Astrocyte of the spinal cord (primary cell): ENCODE measurements at regions not wholly inside any gene's neighbourhood (a gene's known extent, or its start where the extent isn't known, plus 50 kb on each side); places are given as distances from the start of the nearest gene placed in this dataset.

ENCODE experiments used
- DNase-seq: peaks from one replicate; pipeline ENCODE4 v3.0.0; 2011; ENCODE audit warnings: low read depth, low spot score
- H3K4me3 ChIP-seq: 2 replicates; pipeline ENCODE4 v1.5.1; 2011; ENCODE audit warnings: low read depth, mild to moderate bottlenecking, low read length, moderate library complexity
- CTCF ChIP-seq: IDR thresholded peaks from 2 replicates; pipeline ENCODE4 v1.5.1; 2012; ENCODE audit warnings: low read depth, mild to moderate bottlenecking, low read length, inconsistent platforms
- in situ Hi-C: cut with HindIII; loops from 2 replicates; pipeline ENCODE4 v1.10.0; 2017; ENCODE audit warnings: low sequenced_read_pairs

- in situ Hi-C loops: no loop called here
- DNase-seq: no peak
- no peak for TF ChIP-seq CTCF
- no peak overlapping the region for H3K4me3 ChIP-seq
Observed at GRCh38 chr18:30929718-30930117, 112.8 kb downstream of the DSC3 start.

- no peak for TF ChIP-seq CTCF
- H3K4me3 ChIP-seq: no peak overlapping the region
- no peak for DNase-seq
- in situ Hi-C loops: no loop called here
Observed at GRCh38 chr18:30929065-30929464, 113.5 kb downstream of the DSC3 start.

- no peak for DNase-seq
- in situ Hi-C loops: no loop called here
- no peak for TF ChIP-seq CTCF
Observed at GRCh38 chr18:30927517-30928075, 114.9 kb downstream of the DSC3 start.

GRCh38 chr18:30927042-30927441 lies 115.5 kb downstream of the DSC3 start:
- DNase-seq: no peak
- in situ Hi-C loops: no loop called here
- TF ChIP-seq CTCF: no peak
- no peak overlapping the region for H3K4me3 ChIP-seq

More at GRCh38 chr18:30927517-30928075, 114.9 kb downstream of the DSC3 start:
- H3K4me3 ChIP-seq: no peak overlapping the region

- in situ Hi-C loops: no loop called here
- H3K4me3 ChIP-seq: no peak overlapping the region
- DNase-seq: no peak
- TF ChIP-seq CTCF: no peak
Observed at GRCh38 chr18:30925795-30926194, 116.7 kb downstream of the DSC3 start.

GRCh38 chr18:30920757-30921156 lies 121.8 kb downstream of the DSC3 start:
- DNase-seq: no peak
- no peak for TF ChIP-seq CTCF
- in situ Hi-C loops: no loop called here
- no peak overlapping the region for H3K4me3 ChIP-seq

GRCh38 chr18:30920351-30920750 lies 122.2 kb downstream of the DSC3 start:
- DNase-seq: no peak
- TF ChIP-seq CTCF: no peak
- in situ Hi-C loops: no loop called here
- H3K4me3 ChIP-seq: no peak overlapping the region
